ENCODE measurements at regions not wholly inside any gene's neighbourhood (a gene's known extent, or its start where the extent isn't known, plus 50 kb on each side); places are given as distances from the start of the nearest gene placed in this dataset.

GRCh38 chr7:47049234-47049774, 532.6 kb downstream of the TNS3 start:
- no peak for TF ChIP-seq CTCF (IDR thresholded peaks at IDR 0.05 in 4 of 5, conservative IDR thresholded peaks at IDR 0.05 in 1 of 5)
- no peak for TF ChIP-seq POLR2A (IDR thresholded peaks at IDR 0.05)
